ENCODE measurements at regions not wholly inside any gene's neighbourhood (a gene's known extent, or its start where the extent isn't known, plus 50 kb on each side); places are given as distances from the start of the nearest gene placed in this dataset.
"Not testable (repeated sequence)": the region's sequence is repeated elsewhere in the genome, so short reads cannot be mapped to it uniquely, and the experiment has no call there.

GRCh38 chr2:51782921-51783765 is 751.2 kb upstream of the NRXN1 start:
- ChIA-PET CTCF (no interaction called here), POLR2A (ENCODE audit: low non-redundant PET) (no interaction called here)
- Histone ChIP-seq H3K4me1 (ENCODE audit: insufficient read depth, low read length, poor library complexity, severe bottlenecking) (no peaks in the 10 kb centered on the region), H3K27me3 (replicated peaks; ENCODE audit: insufficient read depth, low read depth, low read length, poor library complexity) (peaks cover 26% of the 10 kb centered on the region), H3K4me3 (ENCODE audit: low read depth, low read length, poor library complexity, severe bottlenecking) (no peak overlapping the region), H3K36me3 (ENCODE audit: insufficient read depth, low read length, poor library complexity, severe bottlenecking) (no peaks in the 10 kb centered on the region), H3K9me3 (ENCODE audit: low read depth, low read length, poor library complexity, severe bottlenecking) (no peaks in the 10 kb centered on the region), H3K27ac (ENCODE audit: low read depth, low read length, poor library complexity, severe bottlenecking) (no peak overlapping the region)
- intact Hi-C loops (cut with micrococcal nuclease; ENCODE audit: unreplicated experiment): no loop called here
- BruUV-seq (replicated peaks): no TSS peak
- TF ChIP-seq CTCF (conservative IDR thresholded peaks at IDR 0.05; ENCODE audit: low read depth, low read length) (no peak), EZH2 (IDR thresholded peaks at IDR 0.05; ENCODE audit: borderline replicate concordance, low read depth, low read length, poor library complexity, severe bottlenecking) (no peak)
- no peak for DNase-seq (ENCODE audit: low spot score)

- no peak overlapping the region for H3K4me3 ChIP-seq (ENCODE audit: low read depth, low read length, poor library complexity, severe bottlenecking)
- ChIA-PET CTCF (no interaction called here), POLR2A (ENCODE audit: low non-redundant PET) (no interaction called here)
- H3K36me3 ChIP-seq (ENCODE audit: insufficient read depth, low read length, poor library complexity, severe bottlenecking): no peaks in the 10 kb centered on the region
- H3K9me3 ChIP-seq (ENCODE audit: low read depth, low read length, poor library complexity, severe bottlenecking): no peaks in the 10 kb centered on the region
- H3K27ac ChIP-seq (ENCODE audit: low read depth, low read length, poor library complexity, severe bottlenecking): no peak overlapping the region
- intact Hi-C loops (cut with micrococcal nuclease; ENCODE audit: unreplicated experiment): no loop called here
- no TSS peak for BruUV-seq (replicated peaks)
- no peaks in the 10 kb centered on the region for H3K4me1 ChIP-seq (ENCODE audit: insufficient read depth, low read length, poor library complexity, severe bottlenecking)
- DNase-seq (ENCODE audit: low spot score): no peak
- H3K27me3 ChIP-seq (replicated peaks; ENCODE audit: insufficient read depth, low read depth, low read length, poor library complexity): peaks cover 22% of the 10 kb centered on the region
- no peak for TF ChIP-seq EZH2 (IDR thresholded peaks at IDR 0.05; ENCODE audit: borderline replicate concordance, low read depth, low read length, poor library complexity, severe bottlenecking)
- TF ChIP-seq CTCF (conservative IDR thresholded peaks at IDR 0.05; ENCODE audit: low read depth, low read length): no peak
Observed at GRCh38 chr2:51781691-51782090, 749.8 kb upstream of the NRXN1 start.

GRCh38 chr2:51780353-51780752 is 748.4 kb upstream of the NRXN1 start:
- intact Hi-C loops (cut with micrococcal nuclease; ENCODE audit: unreplicated experiment): no loop called here
- no peaks in the 10 kb centered on the region for H3K9me3 ChIP-seq (ENCODE audit: low read depth, low read length, poor library complexity, severe bottlenecking)
- DNase-seq (ENCODE audit: low spot score): no peak
- no peak for TF ChIP-seq EZH2 (IDR thresholded peaks at IDR 0.05; ENCODE audit: borderline replicate concordance, low read depth, low read length, poor library complexity, severe bottlenecking)
- TF ChIP-seq CTCF (conservative IDR thresholded peaks at IDR 0.05; ENCODE audit: low read depth, low read length): no peak
- H3K27ac ChIP-seq (ENCODE audit: low read depth, low read length, poor library complexity, severe bottlenecking): no peak overlapping the region
- no peaks in the 10 kb centered on the region for H3K4me1 ChIP-seq (ENCODE audit: insufficient read depth, low read length, poor library complexity, severe bottlenecking)
- no peak overlapping the region for H3K4me3 ChIP-seq (ENCODE audit: low read depth, low read length, poor library complexity, severe bottlenecking)
- CTCF ChIA-PET: no interaction called here
- POLR2A ChIA-PET (ENCODE audit: low non-redundant PET): no interaction called here
- H3K27me3 ChIP-seq (replicated peaks; ENCODE audit: insufficient read depth, low read depth, low read length, poor library complexity): peaks cover 22% of the 10 kb centered on the region
- H3K36me3 ChIP-seq (ENCODE audit: insufficient read depth, low read length, poor library complexity, severe bottlenecking): no peaks in the 10 kb centered on the region
- no TSS peak for BruUV-seq (replicated peaks)

GRCh38 chr2:51779723-51780122 is 747.8 kb upstream of the NRXN1 start:
- H3K27ac ChIP-seq (ENCODE audit: low read depth, low read length, poor library complexity, severe bottlenecking); DNase-seq (ENCODE audit: low spot score); POLR2A ChIA-PET (ENCODE audit: low non-redundant PET); BruUV-seq (replicated peaks); H3K36me3 ChIP-seq (ENCODE audit: insufficient read depth, low read length, poor library complexity, severe bottlenecking); H3K4me3 ChIP-seq (ENCODE audit: low read depth, low read length, poor library complexity, severe bottlenecking); intact Hi-C loops (cut with micrococcal nuclease; ENCODE audit: unreplicated experiment); CTCF ChIA-PET; H3K9me3 ChIP-seq (ENCODE audit: low read depth, low read length, poor library complexity, severe bottlenecking); H3K4me1 ChIP-seq (ENCODE audit: insufficient read depth, low read length, poor library complexity, severe bottlenecking): not testable (repeated sequence)
- peaks cover 20% of the 10 kb centered on the region for H3K27me3 ChIP-seq (replicated peaks; ENCODE audit: insufficient read depth, low read depth, low read length, poor library complexity)
